ENCODE measurements at regions not wholly inside any gene's neighbourhood (a gene's known extent, or its start where the extent isn't known, plus 50 kb on each side); places are given as distances from the start of the nearest gene placed in this dataset.

GRCh38 chr5:2508514-2508913 is 243.0 kb downstream of the IRX2 start:
- Histone ChIP-seq H3K9ac (ENCODE audit: low read length) (no peak overlapping the region), H3K36me3 (ENCODE audit: insufficient read depth, low read length) (no peaks in the 10 kb centered on the region), H3K9me3 (ENCODE audit: low read length) (no peaks in the 10 kb centered on the region)

GRCh38 chr5:2507611-2508010 is 243.9 kb downstream of the IRX2 start:
- H3K27ac ChIP-seq (ENCODE audit: low read depth, low read length) = no peak overlapping the region
- no peaks in the 10 kb centered on the region for H3K9me3 ChIP-seq (ENCODE audit: low read length)
- H3K4me1 ChIP-seq (ENCODE audit: insufficient read depth, low read length) = no peaks in the 10 kb centered on the region
- H3K27me3 ChIP-seq (ENCODE audit: control insufficient read depth in 1 of 2, insufficient read depth in 2 of 2, low read length in 2 of 2) = no peaks in the 10 kb centered on the region
- no peak overlapping the region for H3K4me3 ChIP-seq (ENCODE audit: low read depth in 1 of 2, low read length in 2 of 2)
- H3K36me3 ChIP-seq (ENCODE audit: insufficient read depth, low read length) = no peaks in the 10 kb centered on the region
- H3K9ac ChIP-seq (ENCODE audit: low read length) = no peak overlapping the region

More at GRCh38 chr5:2508514-2508913, 243.0 kb downstream of the IRX2 start:
- H3K4me1 ChIP-seq (ENCODE audit: insufficient read depth, low read length) = no peaks in the 10 kb centered on the region
- no peak overlapping the region for H3K4me3 ChIP-seq (ENCODE audit: low read depth in 1 of 2, low read length in 2 of 2)
- H3K27ac ChIP-seq (ENCODE audit: low read depth, low read length) = no peak overlapping the region
- no peaks in the 10 kb centered on the region for H3K27me3 ChIP-seq (ENCODE audit: control insufficient read depth in 1 of 2, insufficient read depth in 2 of 2, low read length in 2 of 2)

GRCh38 chr5:2506603-2507002 is 244.9 kb downstream of the IRX2 start:
- Histone ChIP-seq H3K4me3 (ENCODE audit: low read depth in 1 of 2, low read length in 2 of 2) (no peak overlapping the region), H3K27me3 (ENCODE audit: control insufficient read depth in 1 of 2, insufficient read depth in 2 of 2, low read length in 2 of 2) (no peaks in the 10 kb centered on the region), H3K27ac (ENCODE audit: low read depth, low read length) (no peak overlapping the region), H3K4me1 (ENCODE audit: insufficient read depth, low read length) (no peaks in the 10 kb centered on the region), H3K9me3 (ENCODE audit: low read length) (no peaks in the 10 kb centered on the region), H3K9ac (ENCODE audit: low read length) (no peak overlapping the region), H3K36me3 (ENCODE audit: insufficient read depth, low read length) (no peaks in the 10 kb centered on the region)

GRCh38 chr5:2505217-2505616 is 246.3 kb downstream of the IRX2 start:
- H3K27ac ChIP-seq (ENCODE audit: low read depth, low read length) = no peak overlapping the region
- no peaks in the 10 kb centered on the region for H3K36me3 ChIP-seq (ENCODE audit: insufficient read depth, low read length)

GRCh38 chr5:2502970-2503594 is 248.4 kb downstream of the IRX2 start:
- H3K9ac ChIP-seq (ENCODE audit: low read length) = no peak overlapping the region
- no peaks in the 10 kb centered on the region for H3K9me3 ChIP-seq (ENCODE audit: low read length)
- no peak overlapping the region for H3K27ac ChIP-seq (ENCODE audit: low read depth, low read length)
- no peaks in the 10 kb centered on the region for H3K27me3 ChIP-seq (ENCODE audit: control insufficient read depth in 1 of 2, insufficient read depth in 2 of 2, low read length in 2 of 2)
- H3K4me3 ChIP-seq (ENCODE audit: low read depth in 1 of 2, low read length in 2 of 2) = no peak overlapping the region
- no peaks in the 10 kb centered on the region for H3K36me3 ChIP-seq (ENCODE audit: insufficient read depth, low read length)
- no peaks in the 10 kb centered on the region for H3K4me1 ChIP-seq (ENCODE audit: insufficient read depth, low read length)

More at GRCh38 chr5:2505217-2505616, 246.3 kb downstream of the IRX2 start:
- no peaks in the 10 kb centered on the region for H3K9me3 ChIP-seq (ENCODE audit: low read length)
- H3K4me3 ChIP-seq (ENCODE audit: low read depth in 1 of 2, low read length in 2 of 2) = no peak overlapping the region
- no peaks in the 10 kb centered on the region for H3K27me3 ChIP-seq (ENCODE audit: control insufficient read depth in 1 of 2, insufficient read depth in 2 of 2, low read length in 2 of 2)
- H3K4me1 ChIP-seq (ENCODE audit: insufficient read depth, low read length) = no peaks in the 10 kb centered on the region
- H3K9ac ChIP-seq (ENCODE audit: low read length) = no peak overlapping the region

GRCh38 chr5:2499917-2500316 is 251.6 kb downstream of the IRX2 start:
- no peaks in the 10 kb centered on the region for H3K9me3 ChIP-seq (ENCODE audit: low read length)
- H3K27me3 ChIP-seq (ENCODE audit: control insufficient read depth in 1 of 2, insufficient read depth in 2 of 2, low read length in 2 of 2) = no peaks in the 10 kb centered on the region
- no peaks in the 10 kb centered on the region for H3K4me1 ChIP-seq (ENCODE audit: insufficient read depth, low read length)
- no peaks in the 10 kb centered on the region for H3K36me3 ChIP-seq (ENCODE audit: insufficient read depth, low read length)
- no peak overlapping the region for H3K9ac ChIP-seq (ENCODE audit: low read length)
- H3K27ac ChIP-seq (ENCODE audit: low read depth, low read length) = no peak overlapping the region
- H3K4me3 ChIP-seq (ENCODE audit: low read depth in 1 of 2, low read length in 2 of 2) = no peak overlapping the region

- Histone ChIP-seq H3K27me3 (ENCODE audit: control insufficient read depth in 1 of 2, insufficient read depth in 2 of 2, low read length in 2 of 2) (no peaks in the 10 kb centered on the region), H3K4me3 (ENCODE audit: low read depth in 1 of 2, low read length in 2 of 2) (no peak overlapping the region), H3K36me3 (ENCODE audit: insufficient read depth, low read length) (no peaks in the 10 kb centered on the region), H3K27ac (ENCODE audit: low read depth, low read length) (no peak overlapping the region), H3K9me3 (ENCODE audit: low read length) (no peaks in the 10 kb centered on the region), H3K9ac (ENCODE audit: low read length) (no peak overlapping the region), H3K4me1 (ENCODE audit: insufficient read depth, low read length) (no peaks in the 10 kb centered on the region)
Measured at GRCh38 chr5:2496891-2497290, 254.6 kb downstream of the IRX2 start.

GRCh38 chr5:2496126-2496525 is 255.4 kb downstream of the IRX2 start:
- H3K4me3 ChIP-seq (ENCODE audit: low read depth in 1 of 2, low read length in 2 of 2) = no peak overlapping the region
- no peak overlapping the region for H3K27ac ChIP-seq (ENCODE audit: low read depth, low read length)
- H3K9ac ChIP-seq (ENCODE audit: low read length) = no peak overlapping the region
- no peaks in the 10 kb centered on the region for H3K4me1 ChIP-seq (ENCODE audit: insufficient read depth, low read length)
- H3K36me3 ChIP-seq (ENCODE audit: insufficient read depth, low read length) = no peaks in the 10 kb centered on the region
- no peaks in the 10 kb centered on the region for H3K9me3 ChIP-seq (ENCODE audit: low read length)
- no peaks in the 10 kb centered on the region for H3K27me3 ChIP-seq (ENCODE audit: control insufficient read depth in 1 of 2, insufficient read depth in 2 of 2, low read length in 2 of 2)

- no peak overlapping the region for H3K4me3 ChIP-seq (ENCODE audit: low read depth in 1 of 2, low read length in 2 of 2)
- H3K27ac ChIP-seq (ENCODE audit: low read depth, low read length) = no peak overlapping the region
- no peaks in the 10 kb centered on the region for H3K27me3 ChIP-seq (ENCODE audit: control insufficient read depth in 1 of 2, insufficient read depth in 2 of 2, low read length in 2 of 2)
- H3K4me1 ChIP-seq (ENCODE audit: insufficient read depth, low read length) = no peaks in the 10 kb centered on the region
- H3K9me3 ChIP-seq (ENCODE audit: low read length) = no peaks in the 10 kb centered on the region
- no peak overlapping the region for H3K9ac ChIP-seq (ENCODE audit: low read length)
- no peaks in the 10 kb centered on the region for H3K36me3 ChIP-seq (ENCODE audit: insufficient read depth, low read length)
Measured at GRCh38 chr5:2493356-2493755, 258.1 kb downstream of the IRX2 start.

GRCh38 chr5:2492476-2492875 is 259.0 kb downstream of the IRX2 start:
- Histone ChIP-seq H3K27ac (ENCODE audit: low read depth, low read length) (no peak overlapping the region), H3K4me1 (ENCODE audit: insufficient read depth, low read length) (no peaks in the 10 kb centered on the region), H3K4me3 (ENCODE audit: low read depth in 1 of 2, low read length in 2 of 2) (no peak overlapping the region), H3K36me3 (ENCODE audit: insufficient read depth, low read length) (no peaks in the 10 kb centered on the region), H3K9me3 (ENCODE audit: low read length) (no peaks in the 10 kb centered on the region), H3K27me3 (ENCODE audit: control insufficient read depth in 1 of 2, insufficient read depth in 2 of 2, low read length in 2 of 2) (no peaks in the 10 kb centered on the region), H3K9ac (ENCODE audit: low read length) (no peak overlapping the region)

- H3K27me3 ChIP-seq (ENCODE audit: control insufficient read depth in 1 of 2, insufficient read depth in 2 of 2, low read length in 2 of 2) = no peaks in the 10 kb centered on the region
- H3K27ac ChIP-seq (ENCODE audit: low read depth, low read length) = no peak overlapping the region
- H3K4me1 ChIP-seq (ENCODE audit: insufficient read depth, low read length) = no peaks in the 10 kb centered on the region
- H3K4me3 ChIP-seq (ENCODE audit: low read depth in 1 of 2, low read length in 2 of 2) = no peak overlapping the region
- no peak overlapping the region for H3K9ac ChIP-seq (ENCODE audit: low read length)
- H3K36me3 ChIP-seq (ENCODE audit: insufficient read depth, low read length) = no peaks in the 10 kb centered on the region
- no peaks in the 10 kb centered on the region for H3K9me3 ChIP-seq (ENCODE audit: low read length)
Measured at GRCh38 chr5:2491846-2492245, 259.6 kb downstream of the IRX2 start.

GRCh38 chr5:2489306-2489705 is 262.2 kb downstream of the IRX2 start:
- Histone ChIP-seq H3K27ac (ENCODE audit: low read depth, low read length) (no peak overlapping the region), H3K9ac (ENCODE audit: low read length) (no peak overlapping the region), H3K36me3 (ENCODE audit: insufficient read depth, low read length) (no peaks in the 10 kb centered on the region), H3K9me3 (ENCODE audit: low read length) (no peaks in the 10 kb centered on the region), H3K4me1 (ENCODE audit: insufficient read depth, low read length) (no peaks in the 10 kb centered on the region), H3K4me3 (ENCODE audit: low read depth in 1 of 2, low read length in 2 of 2) (no peak overlapping the region), H3K27me3 (ENCODE audit: control insufficient read depth in 1 of 2, insufficient read depth in 2 of 2, low read length in 2 of 2) (no peaks in the 10 kb centered on the region)
